ENCODE measurements at regions not wholly inside any gene's neighbourhood (a gene's known extent, or its start where the extent isn't known, plus 50 kb on each side); places are given as distances from the start of the nearest gene placed in this dataset.

GRCh38 chr2:58709687-58710354 lies 468.7 kb upstream of the FANCL start:
- no peak overlapping the region for H3K18ac ChIP-seq (ENCODE audit: extremely low read depth, low read length)
- no peaks in the 10 kb centered on the region for H3K9me3 ChIP-seq (ENCODE audit: insufficient read depth in 2 of 2, low read depth in 1 of 2, low read length in 1 of 2)
- H2AK5ac ChIP-seq (ENCODE audit: low read depth, low read length): no peak overlapping the region
- no peak overlapping the region for H4K5ac ChIP-seq (ENCODE audit: insufficient read length, low read depth, low read length)
- H2BK15ac ChIP-seq (ENCODE audit: low read length): no peak overlapping the region; the same call in 1 of the 2 replicates
- no peak overlapping the region for H3K9ac ChIP-seq (replicated peaks in 1 of 4; ENCODE audit: extremely low read depth in 1 of 4, low read depth in 3 of 4, low read length in 3 of 4)
- H2BK12ac ChIP-seq (ENCODE audit: low read depth, low read length): no peak overlapping the region
- H3K79me2 ChIP-seq (ENCODE audit: control insufficient read depth in 1 of 2, insufficient read depth in 2 of 2, low read length in 2 of 2): no peaks in the 10 kb centered on the region
- no peak overlapping the region for H4K91ac ChIP-seq (replicated peaks; ENCODE audit: insufficient read length, low read length)
- H2BK120ac ChIP-seq (replicated peaks; ENCODE audit: low read depth, low read length): no peak overlapping the region
- no peak overlapping the region for H3K4me3 ChIP-seq (ENCODE audit: extremely low read depth in 1 of 4, insufficient read depth in 2 of 4, low read depth in 3 of 4, low read length in 4 of 4)
- H3K4ac ChIP-seq (replicated peaks; ENCODE audit: insufficient read length, low read depth, low read length): no peak overlapping the region
- no peak overlapping the region for H3K23ac ChIP-seq (ENCODE audit: insufficient read length)
- FAIRE-seq: no peak
- H4K20me1 ChIP-seq (replicated peaks in 1 of 2; ENCODE audit: control insufficient read depth in 1 of 2, insufficient read depth in 2 of 2, low read length in 2 of 2): no peaks in the 10 kb centered on the region
- H2BK5ac ChIP-seq (ENCODE audit: low read depth, low read length): no peak overlapping the region
- no peaks in the 10 kb centered on the region for H3K79me1 ChIP-seq (ENCODE audit: low read depth, low read length)
- H3K36me3 ChIP-seq (ENCODE audit: control insufficient read depth in 2 of 4, insufficient read depth in 4 of 4, low read length in 3 of 4): no peaks in the 10 kb centered on the region
- H3K23me2 ChIP-seq (ENCODE audit: low read depth, low read length): no peaks in the 10 kb centered on the region
- H2AFZ ChIP-seq (ENCODE audit: low read length): no peak overlapping the region
- H3K27me3 ChIP-seq (replicated peaks in 1 of 4; ENCODE audit: control insufficient read depth in 3 of 4, extremely low read depth in 1 of 4, insufficient read depth in 3 of 4, low read length in 3 of 4): no peaks in the 10 kb centered on the region
- ChIA-PET POLR2A (ENCODE audit: partially characterized antibody) (no interaction called here), CTCF (ENCODE audit: partially characterized antibody) (interaction anchor here (0.6 kb wide), 1 partner anchor 979 kb away, joined by 3 read pairs; no protein-coding TSS in a partner anchor)
- no peak overlapping the region for H3K27ac ChIP-seq (ENCODE audit: low read depth, low read length)
- no peak overlapping the region for H3K4me2 ChIP-seq (ENCODE audit: insufficient read depth in 1 of 2, low read depth in 2 of 2, low read length in 2 of 2)
- 83% methylated on average over 1 of the region's 1 CpG; no CpG with 5 or more reads in 1 of the 2 experiments for WGBS, 2 experiments (ENCODE audit: extremely low coverage in 1 of 2, insufficient coverage in 1 of 2, insufficient read length in 1 of 2, insufficient replicate concordance in 2 of 2, low coverage in 1 of 2, low lambda C conversion rate in 2 of 2, missing lambda C conversion rate in 1 of 2)
- H3K14ac ChIP-seq (ENCODE audit: insufficient read length): no peak overlapping the region
- no peak overlapping the region for H3K56ac ChIP-seq (replicated peaks; ENCODE audit: insufficient read length, low read depth, low read length)
- no peaks in the 10 kb centered on the region for H3K4me1 ChIP-seq (replicated peaks in 1 of 4; ENCODE audit: control insufficient read depth in 3 of 4, insufficient read depth in 4 of 4, low read length in 3 of 4)
- H2BK20ac ChIP-seq (ENCODE audit: low read length): no peak overlapping the region
- H4K8ac ChIP-seq (ENCODE audit: extremely low read depth, insufficient read depth, low read length): no peak overlapping the region
- DNase-seq (ENCODE audit: low read depth in 1 of 2, low spot score in 2 of 2): no peak
- no peak for TF ChIP-seq HDAC6 (IDR thresholded peaks at IDR 0.05; ENCODE audit: low read depth, low read length)
- no peak for TF ChIP-seq BCL11A (IDR thresholded peaks at IDR 0.05; ENCODE audit: low read depth in 2 of 2, low read length in 2 of 2)
- TF ChIP-seq EGR1 (IDR thresholded peaks at IDR 0.05; ENCODE audit: borderline replicate concordance, low read depth, low read length): no peak
- no peak for TF ChIP-seq SRF (IDR thresholded peaks at IDR 0.05; ENCODE audit: low read depth, low read length)
- no peak for TF ChIP-seq SIRT6 (IDR thresholded peaks at IDR 0.05; ENCODE audit: low read length)
- no peak for TF ChIP-seq CHD2 (IDR thresholded peaks at IDR 0.05; ENCODE audit: low read length)
- TF ChIP-seq E2F6 (IDR thresholded peaks at IDR 0.05): no peak
- TF ChIP-seq SIX5 (IDR thresholded peaks at IDR 0.05; ENCODE audit: low read depth, low read length): no peak
- TF ChIP-seq MAX (IDR thresholded peaks at IDR 0.05): no peak
- no peak for TF ChIP-seq ATF2 (IDR thresholded peaks at IDR 0.05; ENCODE audit: low read length)
- no peak for TF ChIP-seq ZNF274 (IDR thresholded peaks at IDR 0.05; ENCODE audit: borderline replicate concordance, extremely low read depth, low read length)
- TF ChIP-seq NANOG (IDR thresholded peaks at IDR 0.05; ENCODE audit: insufficient read depth, low read depth, low read length, poor library complexity, severe bottlenecking): no peak
